VCaP (cell line): ENCODE measurements at regions not wholly inside any gene's neighbourhood (a gene's known extent, or its start where the extent isn't known, plus 50 kb on each side); places are given as distances from the start of the nearest gene placed in this dataset.

Experiments
- H3K27ac ChIP-seq: fragments of 450-650 bp; 2 replicates; pipeline ENCODE4 v1.5.1; 2017
- CTCF ChIP-seq: fragments of 450-650 bp; conservative IDR thresholded peaks from 2 replicates; pipeline ENCODE4 v1.5.1; 2017; ENCODE audit warnings: mild to moderate bottlenecking, moderate library complexity

GRCh38 chr11:70802185-70802584 is 403.9 kb downstream of the CTTN start:
- no peak overlapping the region for H3K27ac ChIP-seq
- TF ChIP-seq CTCF: no peak

- H3K27ac ChIP-seq: no peak overlapping the region
- TF ChIP-seq CTCF: no peak
These were observed 406.0 kb downstream of the CTTN start for GRCh38 chr11:70804139-70804837.

GRCh38 chr11:70805243-70805642 is 406.9 kb downstream of the CTTN start:
- H3K27ac ChIP-seq: no peak overlapping the region
- no peak for TF ChIP-seq CTCF

GRCh38 chr11:70805971-70806370 is 407.6 kb downstream of the CTTN start:
- TF ChIP-seq CTCF: no peak

GRCh38 chr11:70806461-70807194 is 408.3 kb downstream of the CTTN start:
- TF ChIP-seq CTCF: no peak
- no peak overlapping the region for H3K27ac ChIP-seq

More at GRCh38 chr11:70805971-70806370, 407.6 kb downstream of the CTTN start:
- H3K27ac ChIP-seq: no peak overlapping the region

- TF ChIP-seq CTCF: no peak
- no peak overlapping the region for H3K27ac ChIP-seq
These were observed 408.8 kb downstream of the CTTN start for GRCh38 chr11:70807195-70807543.

GRCh38 chr11:70808686-70809375 is 410.5 kb downstream of the CTTN start:
- no peak for TF ChIP-seq CTCF
- no peak overlapping the region for H3K27ac ChIP-seq
